ENCODE measurements at regions not wholly inside any gene's neighbourhood (a gene's known extent, or its start where the extent isn't known, plus 50 kb on each side); places are given as distances from the start of the nearest gene placed in this dataset.

- no peak for DNase-seq
- Histone ChIP-seq H2AFZ (no peak overlapping the region), H3K4me2 (ENCODE audit: unreplicated experiment) (no peak overlapping the region), H3K4me3 (no peak overlapping the region), H3K27ac (no peak overlapping the region), H3K36me3 (ENCODE audit: low read depth) (no peaks in the 10 kb centered on the region), H3K79me2 (ENCODE audit: insufficient read depth) (no peaks in the 10 kb centered on the region), H3K9me2 (ENCODE audit: insufficient read depth) (no peaks in the 10 kb centered on the region), H3K9me3 (ENCODE audit: low read depth) (no peaks in the 10 kb centered on the region), H4K20me1 (ENCODE audit: insufficient read depth) (no peaks in the 10 kb centered on the region), H3K9ac (no peak overlapping the region), H3K4me1 (ENCODE audit: insufficient read depth) (peaks cover 8% of the 10 kb centered on the region; the same call in 1 of the 2 replicates), H3F3A (ENCODE audit: insufficient read depth) (no peaks in the 10 kb centered on the region), H3K27me3 (replicated peaks; ENCODE audit: insufficient read depth) (peaks cover 27% of the 10 kb centered on the region)
- in situ Hi-C loops (cut with MboI): no loop called here
- WGBS, 2 experiments (ENCODE audit: low coverage in 1 of 2, low lambda C conversion rate in 2 of 2, missing lambda C conversion rate in 2 of 2): 7 to 12% methylated on average over 8 of the region's 8 CpGs
- TF ChIP-seq EZH2phosphoT487 (IDR thresholded peaks at IDR 0.05; ENCODE audit: insufficient read depth, low read depth): no peak
Observed at GRCh38 chr9:99361817-99362216, 139.7 kb downstream of the SEC61B start.

- Histone ChIP-seq H3K27me3 (replicated peaks; ENCODE audit: insufficient read depth) (peaks cover 27% of the 10 kb centered on the region), H3K79me2 (ENCODE audit: insufficient read depth) (no peaks in the 10 kb centered on the region), H3K27ac (no peak overlapping the region), H3K9me3 (ENCODE audit: low read depth) (no peaks in the 10 kb centered on the region), H3K36me3 (ENCODE audit: low read depth) (no peaks in the 10 kb centered on the region), H3K4me3 (no peak overlapping the region), H3F3A (ENCODE audit: insufficient read depth) (no peaks in the 10 kb centered on the region), H3K4me1 (ENCODE audit: insufficient read depth) (peaks cover 9% of the 10 kb centered on the region; the same call in 1 of the 2 replicates), H4K20me1 (ENCODE audit: insufficient read depth) (no peaks in the 10 kb centered on the region), H3K9ac (no peak overlapping the region), H3K4me2 (ENCODE audit: unreplicated experiment) (no peak overlapping the region), H2AFZ (no peak overlapping the region), H3K9me2 (ENCODE audit: insufficient read depth) (no peaks in the 10 kb centered on the region)
- in situ Hi-C loops (cut with MboI): no loop called here
- no peak for DNase-seq
- TF ChIP-seq EZH2phosphoT487 (IDR thresholded peaks at IDR 0.05; ENCODE audit: insufficient read depth, low read depth) (no peak), EZH2 (IDR thresholded peaks at IDR 0.05; ENCODE audit: insufficient read depth, poor library complexity, severe bottlenecking) (no peak)
Observed at GRCh38 chr9:99362321-99362720, 140.2 kb downstream of the SEC61B start.

- Histone ChIP-seq H3K9ac (no peak overlapping the region), H3K27me3 (replicated peaks; ENCODE audit: insufficient read depth) (peaks cover 27% of the 10 kb centered on the region), H3K4me2 (ENCODE audit: unreplicated experiment) (no peak overlapping the region), H3F3A (ENCODE audit: insufficient read depth) (peaks cover 4% of the 10 kb centered on the region; the same call in 1 of the 2 replicates), H3K4me3 (no peak overlapping the region), H3K36me3 (ENCODE audit: low read depth) (no peaks in the 10 kb centered on the region), H3K9me2 (ENCODE audit: insufficient read depth) (no peaks in the 10 kb centered on the region), H3K4me1 (ENCODE audit: insufficient read depth) (peaks cover 11% of the 10 kb centered on the region), H2AFZ (no peak overlapping the region), H4K20me1 (ENCODE audit: insufficient read depth) (no peaks in the 10 kb centered on the region), H3K79me2 (ENCODE audit: insufficient read depth) (no peaks in the 10 kb centered on the region), H3K27ac (no peak overlapping the region), H3K9me3 (ENCODE audit: low read depth) (no peaks in the 10 kb centered on the region)
- in situ Hi-C loops (cut with MboI): no loop called here
- 81 to 92% methylated on average over 3 of the region's 3 CpGs for WGBS, 2 experiments (ENCODE audit: low coverage in 1 of 2, low lambda C conversion rate in 2 of 2, missing lambda C conversion rate in 2 of 2)
- TF ChIP-seq EZH2phosphoT487 (IDR thresholded peaks at IDR 0.05; ENCODE audit: insufficient read depth, low read depth) (no peak), EZH2 (IDR thresholded peaks at IDR 0.05; ENCODE audit: insufficient read depth, poor library complexity, severe bottlenecking) (no peak)
- DNase-seq: no peak
Observed at GRCh38 chr9:99363509-99363908, 141.4 kb downstream of the SEC61B start.

- Histone ChIP-seq H3K4me3 (no peak overlapping the region), H3K27me3 (replicated peaks; ENCODE audit: insufficient read depth) (peaks cover 26% of the 10 kb centered on the region), H3K9ac (no peak overlapping the region), H3K36me3 (ENCODE audit: low read depth) (no peaks in the 10 kb centered on the region), H3F3A (ENCODE audit: insufficient read depth) (peaks cover 4% of the 10 kb centered on the region; the same call in 1 of the 2 replicates), H3K4me1 (ENCODE audit: insufficient read depth) (peaks cover 17% of the 10 kb centered on the region), H3K4me2 (ENCODE audit: unreplicated experiment) (no peak overlapping the region), H3K9me2 (ENCODE audit: insufficient read depth) (no peaks in the 10 kb centered on the region), H3K9me3 (ENCODE audit: low read depth) (no peaks in the 10 kb centered on the region), H3K27ac (no peak overlapping the region), H4K20me1 (ENCODE audit: insufficient read depth) (no peaks in the 10 kb centered on the region), H2AFZ (no peak overlapping the region), H3K79me2 (ENCODE audit: insufficient read depth) (no peaks in the 10 kb centered on the region)
- peak; percentile 36 for DNase-seq
- TF ChIP-seq EZH2 (IDR thresholded peaks at IDR 0.05; ENCODE audit: insufficient read depth, poor library complexity, severe bottlenecking): no peak
- no peak for TF ChIP-seq EZH2phosphoT487 (IDR thresholded peaks at IDR 0.05; ENCODE audit: insufficient read depth, low read depth)
- in situ Hi-C loops (cut with MboI): no loop called here
- WGBS, 2 experiments (ENCODE audit: low coverage in 1 of 2, low lambda C conversion rate in 2 of 2, missing lambda C conversion rate in 2 of 2): 72 to 79% methylated on average over 7 of the region's 7 CpGs
Observed at GRCh38 chr9:99365233-99365980, 143.3 kb downstream of the SEC61B start.
